ENCODE measurements at regions not wholly inside any gene's neighbourhood (a gene's known extent, or its start where the extent isn't known, plus 50 kb on each side); places are given as distances from the start of the nearest gene placed in this dataset.

DNA sequence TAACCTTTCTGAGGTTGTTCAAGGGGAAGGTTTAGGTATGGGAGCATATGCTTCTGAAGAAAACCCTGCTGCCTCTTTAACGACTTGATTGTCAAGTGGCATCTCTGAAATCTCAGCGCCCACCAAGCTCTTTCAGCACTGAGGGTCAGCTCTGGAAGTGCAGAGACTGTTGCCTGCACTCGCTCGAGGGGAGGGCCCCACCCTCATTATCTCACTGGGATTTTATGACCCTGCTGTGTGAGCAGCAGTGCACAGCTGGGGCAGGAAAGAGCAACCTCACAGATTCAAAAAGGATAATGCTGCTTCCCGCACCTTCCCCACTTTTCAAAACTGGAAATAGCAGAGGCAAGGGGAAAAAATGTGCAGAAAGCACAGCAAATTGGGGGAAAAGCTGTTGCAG, 56.9 kb upstream of the SPRED2 start:
- TF ChIP-seq CTCF (IDR thresholded peaks at IDR 0.05) (no peak), POLR2A (IDR thresholded peaks at IDR 0.05) (no peak), EP300 (IDR thresholded peaks at IDR 0.05) (no peak)

Measured in gastroesophageal sphincter (tissue), 3 donors.